H7 (cell line): ENCODE measurements at regions not wholly inside any gene's neighbourhood (a gene's known extent, or its start where the extent isn't known, plus 50 kb on each side); places are given as distances from the start of the nearest gene placed in this dataset.
A peak's percentile ranks its signal among the peaks of the same experiment; 100 is the strongest.

Source experiments
- DNase-seq: peaks from one replicate; pipeline ENCODE4 v3.0.0; 2012
- H3K27me3 ChIP-seq: 2 replicates; pipeline ENCODE4 v1.6.0; 2011; ENCODE audit warnings: mild to moderate bottlenecking, low read length; ENCODE audit not compliant: control insufficient read depth, insufficient read depth
- H3K36me3 ChIP-seq: replicated peaks from 2 replicates; pipeline ENCODE4 v1.5.1; 2011; ENCODE audit warnings: low read length; ENCODE audit not compliant: control insufficient read depth, insufficient read depth
- H3K4me3 ChIP-seq: 2 replicates; pipeline ENCODE4 v1.5.1; 2011; ENCODE audit warnings: low read depth, mild to moderate bottlenecking, control low read depth, low read length, moderate library complexity; ENCODE audit not compliant: insufficient read depth

- no peak for DNase-seq
- H3K4me3 ChIP-seq: no peak overlapping the region
- H3K27me3 ChIP-seq: no peaks in the 10 kb centered on the region
- H3K36me3 ChIP-seq: no peaks in the 10 kb centered on the region
Measured at GRCh38 chr3:74789111-74789510, 174.7 kb upstream of the CNTN3 start.

- H3K36me3 ChIP-seq: no peaks in the 10 kb centered on the region
- DNase-seq: peak; percentile 10
- H3K4me3 ChIP-seq: no peak overlapping the region
- no peaks in the 10 kb centered on the region for H3K27me3 ChIP-seq
Measured at GRCh38 chr3:74787011-74787410, 172.6 kb upstream of the CNTN3 start.

- no peak for DNase-seq
- Histone ChIP-seq H3K27me3 (no peaks in the 10 kb centered on the region), H3K4me3 (no peak overlapping the region), H3K36me3 (no peaks in the 10 kb centered on the region)
Measured at GRCh38 chr3:74771401-74771800, 156.9 kb upstream of the CNTN3 start.

- no peak overlapping the region for H3K4me3 ChIP-seq
- DNase-seq: no peak
- H3K27me3 ChIP-seq: no peaks in the 10 kb centered on the region
- H3K36me3 ChIP-seq: no peaks in the 10 kb centered on the region
Measured at GRCh38 chr3:74768010-74768409, 153.6 kb upstream of the CNTN3 start.

- H3K27me3 ChIP-seq: no peaks in the 10 kb centered on the region
- no peaks in the 10 kb centered on the region for H3K36me3 ChIP-seq
- H3K4me3 ChIP-seq: no peak overlapping the region
- DNase-seq: no peak
Measured at GRCh38 chr3:74766405-74766804, 151.9 kb upstream of the CNTN3 start.

- Histone ChIP-seq H3K36me3 (no peaks in the 10 kb centered on the region), H3K27me3 (no peaks in the 10 kb centered on the region), H3K4me3 (no peak overlapping the region)
- no peak for DNase-seq
Measured at GRCh38 chr3:74763830-74764229, 149.4 kb upstream of the CNTN3 start.

- no peak overlapping the region for H3K4me3 ChIP-seq
- no peak for DNase-seq
- H3K36me3 ChIP-seq: no peaks in the 10 kb centered on the region
- H3K27me3 ChIP-seq: no peaks in the 10 kb centered on the region
Measured at GRCh38 chr3:74756674-74757073, 142.2 kb upstream of the CNTN3 start.

- DNase-seq: no peak
- Histone ChIP-seq H3K27me3 (no peaks in the 10 kb centered on the region), H3K4me3 (no peak overlapping the region), H3K36me3 (no peaks in the 10 kb centered on the region)
Measured at GRCh38 chr3:74752290-74752689, 137.8 kb upstream of the CNTN3 start.

GRCh38 chr3:74751775-74752174 is 137.3 kb upstream of the CNTN3 start:
- no peak overlapping the region for H3K4me3 ChIP-seq
- no peaks in the 10 kb centered on the region for H3K27me3 ChIP-seq
- DNase-seq: no peak
- no peaks in the 10 kb centered on the region for H3K36me3 ChIP-seq

- no peak for DNase-seq
- H3K36me3 ChIP-seq: no peaks in the 10 kb centered on the region
- no peaks in the 10 kb centered on the region for H3K27me3 ChIP-seq
- no peak overlapping the region for H3K4me3 ChIP-seq
Measured at GRCh38 chr3:74750901-74751300, 136.4 kb upstream of the CNTN3 start.

GRCh38 chr3:74739242-74739641 is 124.8 kb upstream of the CNTN3 start:
- no peaks in the 10 kb centered on the region for H3K36me3 ChIP-seq
- H3K4me3 ChIP-seq: no peak overlapping the region
- no peak for DNase-seq
- H3K27me3 ChIP-seq: no peaks in the 10 kb centered on the region

- no peak for DNase-seq
- Histone ChIP-seq H3K4me3 (no peak overlapping the region), H3K36me3 (no peaks in the 10 kb centered on the region), H3K27me3 (no peaks in the 10 kb centered on the region)
Measured at GRCh38 chr3:74722211-74722610, 107.8 kb upstream of the CNTN3 start.

GRCh38 chr3:74713977-74714376 is 99.5 kb upstream of the CNTN3 start:
- no peaks in the 10 kb centered on the region for H3K27me3 ChIP-seq
- H3K36me3 ChIP-seq: no peaks in the 10 kb centered on the region
- no peak overlapping the region for H3K4me3 ChIP-seq
- DNase-seq: no peak

GRCh38 chr3:74711913-74712512 is 97.6 kb upstream of the CNTN3 start:
- DNase-seq: no peak
- no peaks in the 10 kb centered on the region for H3K36me3 ChIP-seq
- no peak overlapping the region for H3K4me3 ChIP-seq
- no peaks in the 10 kb centered on the region for H3K27me3 ChIP-seq

GRCh38 chr3:74709951-74710350 is 95.5 kb upstream of the CNTN3 start:
- no peaks in the 10 kb centered on the region for H3K27me3 ChIP-seq
- H3K36me3 ChIP-seq: no peaks in the 10 kb centered on the region
- DNase-seq: no peak
- H3K4me3 ChIP-seq: no peak overlapping the region
